COLO668 (cell line): ENCODE measurements at regions not wholly inside any gene's neighbourhood (a gene's known extent, or its start where the extent isn't known, plus 50 kb on each side); places are given as distances from the start of the nearest gene placed in this dataset.
A peak's percentile ranks its signal among the peaks of the same experiment; 100 is the strongest.
"Not testable (repeated sequence)": the region's sequence is repeated elsewhere in the genome, so short reads cannot be mapped to it uniquely, and the experiment has no call there.

Experiments used
- DNase-seq: peaks from one replicate; lab custom pipeline; 2025; ENCODE audit not compliant: unreplicated experiment; lab: John Stamatoyannopoulos, UW

DNA sequence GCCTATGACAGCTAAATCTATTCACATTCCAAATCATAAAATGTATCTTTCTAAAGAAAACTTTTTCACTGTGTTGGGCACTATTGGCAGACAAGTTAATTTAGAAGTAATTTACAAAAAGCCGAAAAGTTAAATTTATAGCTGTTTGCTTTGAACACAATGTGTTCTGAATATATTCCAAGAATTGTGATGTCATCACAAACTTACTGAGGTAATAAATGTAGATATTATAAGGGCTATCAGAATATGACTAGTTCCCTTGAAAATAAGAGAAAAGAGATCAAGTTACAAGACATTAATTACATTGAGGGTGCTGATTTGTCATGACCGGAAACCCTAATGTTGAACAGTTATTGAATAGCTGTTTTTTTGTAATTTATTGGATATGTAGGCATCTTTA lies 153.9 kb upstream of the SCN7A start:
- DNase-seq: no peak

DNA sequence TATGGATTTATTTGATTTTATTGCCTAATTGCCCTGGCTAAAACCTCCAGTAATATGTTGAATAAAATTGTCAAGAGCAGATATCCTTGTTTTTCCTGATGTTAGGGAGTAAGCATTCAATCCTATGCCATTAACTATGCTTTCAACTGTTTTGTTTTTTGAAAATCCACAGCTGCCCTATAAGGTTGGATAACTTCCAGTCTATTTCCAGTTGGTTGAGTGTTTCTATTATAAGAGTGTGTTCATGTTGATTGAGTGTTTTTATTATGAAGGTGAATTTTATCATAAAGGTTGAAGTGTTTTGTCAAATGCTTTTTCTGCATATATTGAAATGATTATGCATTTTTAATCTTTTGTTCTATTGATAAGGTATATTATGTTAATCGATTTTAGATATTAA lies 149.9 kb upstream of the SCN7A start:
- no peak for DNase-seq

DNA sequence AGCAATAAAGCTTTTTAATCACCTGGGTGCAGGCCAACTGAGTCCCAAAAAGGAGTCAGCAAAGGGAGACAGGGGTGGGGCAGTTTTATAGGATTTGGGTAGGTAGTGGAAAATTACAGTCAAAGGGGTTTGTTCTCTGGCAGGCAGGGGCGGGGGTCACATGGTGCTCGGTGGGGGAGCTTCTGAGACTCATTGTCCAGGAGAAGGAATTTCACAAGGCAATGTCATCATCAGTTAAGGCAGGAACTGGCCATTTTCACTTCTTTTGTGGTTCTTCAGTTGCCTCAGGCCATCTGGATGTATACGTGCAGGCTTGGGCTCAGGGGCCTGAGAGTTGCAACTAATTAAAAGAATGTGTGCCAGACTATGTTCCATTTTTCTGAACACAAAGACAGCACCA lies 147.5 kb upstream of the SCN7A start:
- not testable (repeated sequence) for DNase-seq

DNA sequence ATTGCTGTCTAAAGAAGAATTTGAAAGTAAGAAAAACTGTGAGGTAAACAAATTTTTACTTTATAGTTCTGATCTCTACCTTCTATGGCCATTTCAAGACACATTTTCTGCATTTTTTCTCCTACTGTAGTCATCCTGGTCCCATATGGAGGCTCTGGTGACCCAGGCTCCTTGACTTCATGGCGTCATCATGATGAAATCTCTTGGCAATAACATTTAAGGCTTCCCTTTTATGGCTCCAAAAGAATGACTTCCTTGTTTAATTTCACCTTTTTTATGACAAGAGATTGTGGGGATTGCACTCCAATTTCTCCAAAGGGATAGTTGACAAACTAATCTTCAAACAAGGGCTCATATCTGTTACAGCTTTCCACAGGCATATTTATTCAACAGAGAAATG lies 143.0 kb upstream of the SCN7A start:
- DNase-seq: no peak

DNA sequence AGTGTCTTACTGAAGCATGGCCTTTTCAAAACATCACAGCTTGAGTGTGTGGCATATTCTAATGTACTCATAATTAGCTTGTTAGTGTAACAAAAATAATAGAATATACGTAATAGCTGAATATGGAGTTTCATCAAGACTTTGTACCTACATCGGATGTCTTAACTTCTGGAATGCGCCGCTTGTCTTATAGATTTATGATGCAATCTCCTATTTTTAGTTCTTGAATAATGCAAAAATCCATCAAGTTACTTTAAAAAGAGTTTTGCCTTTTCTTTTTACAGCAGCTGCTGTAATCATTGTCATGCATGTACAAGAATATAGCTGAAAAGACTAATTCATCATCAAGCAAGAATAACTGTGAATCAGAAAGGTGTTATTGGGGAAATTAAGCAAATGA lies 140.7 kb upstream of the SCN7A start:
- no peak for DNase-seq

DNA sequence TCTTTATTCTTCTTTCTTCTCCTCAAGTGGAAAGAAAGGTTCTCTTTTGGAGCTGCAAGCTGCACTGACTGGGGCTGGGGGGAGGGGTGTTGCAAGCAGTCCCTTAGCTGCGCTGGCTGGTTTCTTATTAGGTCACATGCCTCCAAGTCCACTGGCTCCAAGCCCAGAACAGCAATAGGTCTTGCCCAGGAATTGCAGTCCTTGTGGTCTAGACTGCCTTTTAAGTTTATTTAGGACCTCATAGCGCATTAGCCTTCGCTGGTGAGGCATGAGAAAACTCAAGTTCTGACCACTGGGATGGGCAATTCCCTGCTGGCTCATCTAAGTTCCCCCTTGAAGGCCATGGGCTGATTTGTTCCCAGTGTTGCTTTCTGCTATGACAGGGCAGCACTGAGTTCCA lies 138.6 kb upstream of the SCN7A start:
- no peak for DNase-seq

DNA sequence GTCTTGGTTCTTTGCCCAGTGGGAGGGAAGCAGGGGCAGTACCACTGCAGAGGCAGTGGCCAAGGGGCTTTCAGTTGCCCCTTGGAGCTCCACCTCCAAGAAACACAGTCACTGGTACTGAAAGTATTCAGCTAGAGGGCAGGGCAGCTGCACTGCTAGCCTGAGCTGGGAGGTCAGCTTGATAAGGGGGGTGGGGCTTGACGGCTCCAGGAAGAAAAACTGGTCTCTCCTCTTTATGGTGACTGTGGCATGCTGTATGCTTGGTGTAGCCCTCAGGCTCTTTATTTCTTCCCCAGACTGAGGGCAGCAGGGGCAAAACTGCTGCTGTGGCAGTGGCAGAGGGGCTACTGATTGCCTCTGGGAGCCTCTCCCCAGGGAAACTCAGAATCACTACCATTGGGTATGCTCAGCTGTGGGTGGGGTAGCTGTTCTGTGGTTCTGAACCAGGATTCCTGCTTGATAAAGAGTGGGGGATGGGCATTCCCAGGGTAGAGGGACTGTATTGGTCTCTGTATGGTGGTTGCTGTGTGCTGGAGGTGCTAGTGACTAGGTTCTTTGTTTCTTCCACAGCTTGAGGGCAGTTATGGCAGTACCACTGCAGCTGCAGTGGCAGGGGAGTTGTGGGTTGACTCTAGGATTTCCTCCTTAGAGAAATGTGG lies 134.6 kb upstream of the SCN7A start:
- DNase-seq: no peak

DNA sequence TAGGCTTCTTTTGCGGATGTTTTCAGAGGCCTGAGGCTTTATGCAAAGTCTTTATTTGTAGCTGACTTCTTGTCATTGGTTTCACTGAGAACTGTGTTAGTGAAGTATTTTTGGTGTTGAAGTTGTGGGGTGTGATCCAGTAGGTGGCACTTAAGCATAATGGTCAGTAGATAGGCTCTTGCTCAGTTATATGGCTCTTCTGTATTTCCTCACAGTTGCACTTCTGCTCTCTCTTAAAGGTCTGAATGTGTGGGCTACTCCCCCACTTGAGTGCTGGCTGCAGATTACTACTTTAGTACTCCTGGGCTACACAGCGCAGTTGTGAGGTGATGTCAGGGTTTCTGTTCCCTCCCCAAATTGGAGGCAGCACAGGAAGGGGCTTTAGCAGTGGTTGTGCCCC lies 133.8 kb upstream of the SCN7A start:
- DNase-seq: no peak

DNA sequence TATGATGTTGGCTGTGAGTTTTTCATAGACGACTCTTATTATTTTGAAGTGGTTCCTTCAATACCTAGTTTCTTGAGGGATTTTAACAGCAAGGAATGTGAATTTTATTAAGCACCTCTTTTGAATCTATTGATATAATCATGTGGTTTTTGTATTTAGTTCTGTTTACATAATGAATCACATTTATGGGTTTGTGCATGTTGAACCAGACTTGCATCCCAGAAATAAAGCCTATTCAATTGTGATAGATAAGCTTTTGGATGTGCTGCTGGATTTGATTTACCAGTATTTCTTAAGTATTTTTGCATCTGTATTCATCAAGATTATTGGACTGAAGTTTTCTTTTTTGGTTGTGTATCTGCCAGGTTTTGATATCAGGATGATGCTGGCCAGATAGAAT lies 131.6 kb upstream of the SCN7A start:
- DNase-seq: no peak

DNA sequence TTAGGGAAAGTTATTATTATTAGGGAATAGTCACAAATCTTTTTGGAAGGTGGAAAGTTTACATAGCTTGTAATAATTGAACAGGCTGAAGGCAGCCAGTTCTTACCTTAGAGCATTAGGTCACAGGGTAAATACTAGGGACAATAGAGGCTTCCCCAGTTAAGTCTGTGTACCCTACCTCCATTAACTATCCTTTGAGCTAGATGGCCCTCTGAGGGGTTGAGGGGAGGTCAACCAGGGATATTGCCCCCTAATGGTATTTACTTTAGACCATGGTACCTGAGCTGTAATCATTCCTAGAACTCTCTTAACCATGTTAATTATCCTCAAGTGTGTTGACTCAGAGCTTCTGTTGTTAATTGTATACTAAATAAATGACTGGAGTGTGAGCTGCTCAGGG lies 120.5 kb upstream of the SCN7A start:
- DNase-seq: peak; percentile 69

DNA sequence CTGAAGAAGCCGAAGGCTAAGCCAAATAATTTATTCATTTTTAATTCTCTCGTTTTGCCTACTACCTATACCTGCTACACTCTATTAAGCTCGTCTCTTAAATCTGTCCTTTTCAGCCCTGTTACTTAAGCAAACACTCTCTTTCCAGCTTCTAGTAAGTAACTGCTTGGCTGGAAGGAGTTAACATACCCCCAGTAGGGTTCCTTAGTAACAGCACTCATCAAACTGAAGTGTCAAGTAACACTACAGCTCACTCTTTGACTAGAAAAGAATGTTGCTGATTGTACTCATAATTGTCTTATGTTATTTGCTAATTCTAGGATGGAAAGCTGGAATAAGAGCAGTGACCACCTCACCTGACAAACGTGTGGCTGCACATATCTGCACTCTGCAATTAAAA lies 120.0 kb upstream of the SCN7A start:
- DNase-seq: no peak

DNA sequence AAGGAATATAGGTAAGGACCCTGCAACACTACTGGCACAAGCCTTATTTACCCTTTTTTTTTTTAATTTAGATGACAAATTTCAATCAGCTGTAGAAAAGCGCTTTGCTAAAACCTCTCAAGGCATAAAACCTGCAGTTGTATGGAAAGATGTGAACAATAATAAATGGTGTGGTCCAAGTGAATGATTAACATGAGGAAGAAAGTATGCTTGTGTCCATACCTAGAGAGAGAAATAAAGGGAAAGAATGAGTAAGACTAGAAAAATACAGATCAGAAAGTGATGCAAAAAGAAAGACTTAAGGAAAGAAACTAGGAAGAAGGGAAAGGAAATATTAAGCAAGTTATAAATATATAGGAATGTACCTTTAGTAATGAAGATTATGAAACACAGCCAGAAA lies 119.2 kb upstream of the SCN7A start:
- no peak for DNase-seq

DNA sequence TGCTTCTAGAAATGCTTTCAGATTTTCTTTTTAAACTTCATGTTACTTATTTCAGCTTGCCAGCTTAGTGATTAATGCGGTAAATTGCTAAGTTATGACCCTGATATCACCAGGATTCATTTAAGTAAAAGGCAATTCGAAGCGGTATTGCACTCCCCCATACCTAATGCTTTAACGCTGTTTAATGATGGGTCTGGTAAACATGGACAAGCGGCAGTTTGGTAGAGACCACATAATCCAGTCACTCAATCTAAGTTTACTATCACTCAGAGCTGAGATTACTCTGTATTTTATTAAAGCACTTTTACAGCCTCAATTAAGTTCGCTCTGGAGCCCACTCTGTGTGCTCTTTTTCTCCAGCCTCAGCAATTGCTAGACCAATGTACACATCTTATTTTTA lies 118.2 kb upstream of the SCN7A start:
- DNase-seq: no peak

DNA sequence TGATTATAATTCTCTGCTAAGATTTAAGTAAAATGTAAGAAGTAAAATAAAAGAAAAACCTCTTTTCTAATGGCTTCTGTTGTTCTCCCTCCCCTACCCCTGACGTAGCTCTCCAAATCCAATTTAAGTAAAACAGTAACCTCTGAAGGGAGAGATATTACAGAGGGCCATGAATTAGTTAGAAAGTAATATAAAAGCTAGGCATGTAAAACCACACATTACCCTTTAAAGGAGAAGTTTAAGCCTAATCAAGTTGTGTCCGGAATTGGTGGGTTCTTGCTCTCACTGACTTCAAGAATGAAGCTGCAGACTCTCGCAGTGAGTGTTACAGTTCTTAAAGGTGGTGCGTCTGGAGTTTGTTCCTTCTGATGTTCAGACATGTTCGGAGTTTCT lies 116.9 kb upstream of the SCN7A start:
- no peak for DNase-seq

DNA sequence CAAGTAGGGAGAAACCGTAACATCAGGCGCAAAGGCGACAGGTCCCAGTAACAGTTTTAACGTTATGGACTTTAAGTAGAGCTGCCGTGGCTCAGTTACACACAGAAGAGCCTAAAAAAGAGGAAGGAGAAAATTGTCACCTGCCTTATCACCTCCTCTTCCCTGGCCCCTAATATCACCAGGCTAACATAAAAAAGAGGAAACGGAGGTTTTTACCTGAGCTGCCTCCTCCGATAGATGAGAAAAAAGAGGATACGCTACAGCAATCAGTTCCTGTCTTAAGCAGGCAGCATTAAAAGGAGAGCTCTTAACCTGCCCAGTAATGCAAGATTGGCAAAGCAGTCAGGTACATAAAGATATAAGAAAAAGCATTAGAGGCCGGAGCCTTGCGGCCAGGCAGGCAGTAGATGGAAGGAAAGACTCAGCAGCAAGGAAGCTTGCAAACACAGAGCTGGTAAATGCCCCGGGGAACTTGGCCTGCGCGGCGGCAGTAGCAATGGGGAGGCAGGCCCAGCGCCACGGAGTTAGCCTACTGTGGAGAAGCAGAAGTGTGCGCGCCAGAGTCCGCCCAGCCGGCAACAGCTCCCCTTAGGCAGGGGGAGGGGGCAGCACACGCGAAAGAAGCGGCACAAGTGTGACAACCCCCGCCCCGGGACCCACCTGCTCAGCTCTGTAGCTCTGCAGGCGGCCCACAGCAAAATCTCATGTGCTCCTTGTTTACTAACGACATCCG lies 116.3 kb upstream of the SCN7A start:
- DNase-seq: no peak

DNA sequence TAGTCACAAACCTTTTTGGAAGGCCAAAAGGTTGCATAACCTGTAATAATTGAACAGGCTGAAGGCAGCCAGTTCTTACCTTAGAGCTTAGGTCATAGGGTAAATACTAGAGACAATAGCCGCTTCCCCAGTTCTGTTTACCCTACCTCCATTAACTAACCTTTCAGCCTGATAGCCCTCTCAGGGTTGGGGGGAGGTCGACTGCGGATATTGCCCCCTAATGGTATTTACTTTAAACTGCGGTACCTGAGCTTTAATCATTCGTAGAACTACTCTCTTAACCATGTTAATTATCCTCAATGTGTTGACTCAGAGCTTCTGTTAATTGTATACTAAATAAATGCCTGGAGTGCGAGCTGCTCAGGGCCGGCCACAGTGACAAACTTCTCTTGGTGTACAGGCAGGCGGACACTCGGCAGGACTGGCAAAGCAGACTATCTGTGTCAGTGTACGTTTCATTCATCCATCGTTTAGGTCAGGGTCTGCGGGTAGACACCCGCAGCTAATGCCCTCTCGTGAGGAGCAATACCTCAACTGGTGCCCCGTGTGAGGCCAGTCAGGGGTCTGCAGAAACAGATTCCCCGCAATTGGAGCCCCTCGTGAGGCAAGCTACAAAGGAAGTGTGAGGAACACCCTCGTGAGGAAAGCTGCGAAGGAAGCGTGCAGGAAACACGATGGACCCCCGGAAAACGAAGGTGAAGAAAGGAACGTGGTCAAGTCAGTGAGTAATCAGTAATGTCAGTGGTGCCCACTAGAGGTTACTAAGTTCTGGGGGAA lies 115.3 kb upstream of the SCN7A start:
- peak; percentile 57 for DNase-seq

DNA sequence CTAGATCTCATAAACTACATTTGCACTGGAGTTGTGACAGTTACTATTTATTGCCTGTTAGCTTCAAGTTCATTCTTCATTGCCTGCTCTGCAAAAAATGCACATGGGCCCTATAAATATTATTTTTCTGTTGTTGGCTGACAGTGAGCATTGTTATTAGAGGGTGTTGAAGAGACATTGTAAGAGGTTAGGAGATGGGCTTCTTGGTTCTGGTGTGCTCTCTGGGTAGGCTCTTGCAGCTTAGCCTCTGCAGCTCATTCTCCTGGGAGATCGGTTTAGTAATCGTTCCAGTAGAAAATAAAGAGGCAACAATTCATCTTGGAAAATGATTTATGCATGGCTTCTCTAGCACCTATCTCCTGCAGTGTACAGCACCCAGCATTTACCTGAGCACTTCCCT lies 113.8 kb upstream of the SCN7A start:
- no peak for DNase-seq

DNA sequence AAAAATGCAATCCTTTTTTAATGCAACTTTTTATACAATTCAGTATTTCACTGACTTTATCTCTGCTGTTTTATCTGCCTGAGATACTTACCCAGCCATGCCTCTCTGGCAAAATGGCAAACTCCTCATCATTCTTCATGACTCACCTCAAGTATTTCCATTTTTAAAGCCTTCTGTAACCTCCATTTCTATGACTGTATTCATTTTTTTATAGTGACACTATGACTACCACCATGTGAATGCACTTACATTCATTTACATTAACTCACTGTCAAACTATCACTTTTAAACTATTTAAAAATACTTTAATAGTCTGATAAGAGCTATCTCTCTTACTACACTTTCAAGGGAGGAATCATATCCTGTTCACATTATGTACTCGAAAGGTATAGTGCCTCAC lies 99.4 kb upstream of the SCN7A start:
- no peak for DNase-seq

DNA sequence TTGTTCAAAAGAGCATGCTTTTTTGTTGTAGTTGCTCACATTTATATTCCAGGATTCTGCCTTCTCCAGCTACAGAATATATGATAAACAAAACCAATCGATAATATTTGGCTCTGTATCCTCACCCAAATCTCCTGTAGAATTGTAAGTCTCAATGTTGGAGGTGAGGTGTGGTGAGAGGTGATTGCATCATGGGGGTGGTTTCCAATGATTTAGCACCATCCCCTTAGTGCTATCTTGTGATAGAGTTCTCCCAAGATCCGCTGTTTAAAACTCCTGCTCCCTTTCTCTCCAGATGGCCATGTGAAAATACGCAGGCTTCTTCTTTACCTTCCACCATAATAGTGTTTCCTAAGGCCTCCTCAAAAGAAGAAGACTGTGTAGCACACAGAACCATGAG lies 98.7 kb upstream of the SCN7A start:
- DNase-seq: no peak

DNA sequence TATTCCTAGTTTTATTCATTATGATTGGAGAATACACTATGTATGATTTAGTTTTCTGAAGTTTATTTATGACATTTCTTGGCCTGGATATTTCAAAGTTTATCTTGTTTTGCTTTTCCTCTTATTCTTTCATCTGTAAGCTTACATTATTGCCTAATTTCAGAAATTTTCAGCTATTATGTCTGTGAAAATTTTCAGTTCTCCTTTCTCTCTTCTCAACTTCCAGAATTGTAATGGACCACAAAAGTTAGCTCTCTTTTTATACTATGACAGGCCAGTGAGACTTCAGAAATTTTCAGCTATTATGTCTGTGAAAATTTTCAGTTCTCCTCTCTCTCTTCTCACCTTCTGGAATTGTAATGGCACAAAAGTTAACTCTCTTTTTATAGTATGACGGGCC lies 97.2 kb upstream of the SCN7A start:
- no peak for DNase-seq

DNA sequence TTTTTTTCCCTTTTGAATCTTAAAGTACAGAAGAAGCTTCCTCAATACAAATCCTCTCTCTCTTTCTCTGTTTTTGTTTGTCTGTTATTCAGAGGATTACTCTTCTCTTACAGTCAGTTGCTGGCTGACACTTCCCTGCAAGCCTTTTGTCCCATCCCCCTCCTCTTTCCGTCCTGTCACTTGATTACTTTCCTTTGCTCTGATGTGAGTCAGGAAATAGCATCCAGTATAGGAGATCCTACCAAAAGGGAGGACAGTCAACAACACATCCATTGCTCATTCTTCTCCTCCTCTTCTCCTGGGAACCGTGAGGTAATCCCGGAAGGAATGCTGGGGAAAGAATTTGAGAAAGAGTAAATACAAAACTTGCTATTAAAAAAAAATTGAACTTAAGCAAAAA lies 79.3 kb upstream of the SCN7A start:
- DNase-seq: no peak

DNA sequence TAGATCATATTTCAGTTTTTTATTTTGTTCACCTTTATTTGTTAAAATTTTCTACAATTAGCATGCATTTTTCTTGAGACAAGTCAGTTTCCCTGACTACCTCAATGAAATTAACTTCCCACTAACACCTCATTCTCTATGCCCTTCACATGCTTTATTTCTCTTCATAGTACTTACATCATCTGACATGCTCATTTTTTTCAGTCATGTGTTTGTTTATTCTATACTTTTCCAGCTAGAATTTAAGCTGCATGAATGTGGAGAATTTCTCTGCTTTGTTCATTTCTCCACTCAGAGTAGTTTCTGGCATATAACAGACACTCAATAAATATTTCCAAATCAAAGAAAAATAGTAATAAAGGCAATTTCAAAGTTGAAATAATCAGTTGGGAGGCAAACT lies 78.9 kb upstream of the SCN7A start:
- no peak for DNase-seq
